PC-9 (cell line): ENCODE measurements at regions not wholly inside any gene's neighbourhood (a gene's known extent, or its start where the extent isn't known, plus 50 kb on each side); places are given as distances from the start of the nearest gene placed in this dataset.

Experiments
- EZH2 ChIP-seq: fragments of 200-600 bp; sonication (generic); IDR thresholded peaks from 2 replicates; pipeline ENCODE4 v1.8.0; 2017; ENCODE audit warnings: antibody characterized with exemption, low read depth
- TF ChIP-seq, protein P1 (sequence below): fragments of 200-600 bp; sonication (generic); conservative IDR thresholded peaks from 2 replicates; pipeline ENCODE4 v1.6.1; 2017; ENCODE audit warnings: mixed run types, antibody characterized with exemption, mild to moderate bottlenecking, moderate library complexity

DNA sequence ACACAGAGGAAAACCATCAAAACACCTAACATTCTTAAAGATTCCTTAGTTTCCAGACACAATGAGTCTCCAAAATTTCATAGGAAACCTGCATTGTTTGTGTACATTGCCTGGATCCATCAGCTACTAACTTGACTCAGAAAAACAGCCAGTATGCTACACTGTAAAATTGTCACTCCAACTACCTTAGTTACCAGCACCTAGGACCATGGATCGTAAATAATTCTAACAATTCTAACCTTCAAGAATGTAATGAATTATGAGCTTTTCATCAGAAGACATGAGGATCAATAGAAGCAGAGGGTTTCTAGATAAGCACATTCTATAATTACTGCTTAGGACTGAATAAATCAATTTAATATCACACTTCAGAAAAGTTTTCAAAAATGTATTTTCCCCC is 851.5 kb downstream of the SORCS1 start:
- TF ChIP-seq, protein P1, sequence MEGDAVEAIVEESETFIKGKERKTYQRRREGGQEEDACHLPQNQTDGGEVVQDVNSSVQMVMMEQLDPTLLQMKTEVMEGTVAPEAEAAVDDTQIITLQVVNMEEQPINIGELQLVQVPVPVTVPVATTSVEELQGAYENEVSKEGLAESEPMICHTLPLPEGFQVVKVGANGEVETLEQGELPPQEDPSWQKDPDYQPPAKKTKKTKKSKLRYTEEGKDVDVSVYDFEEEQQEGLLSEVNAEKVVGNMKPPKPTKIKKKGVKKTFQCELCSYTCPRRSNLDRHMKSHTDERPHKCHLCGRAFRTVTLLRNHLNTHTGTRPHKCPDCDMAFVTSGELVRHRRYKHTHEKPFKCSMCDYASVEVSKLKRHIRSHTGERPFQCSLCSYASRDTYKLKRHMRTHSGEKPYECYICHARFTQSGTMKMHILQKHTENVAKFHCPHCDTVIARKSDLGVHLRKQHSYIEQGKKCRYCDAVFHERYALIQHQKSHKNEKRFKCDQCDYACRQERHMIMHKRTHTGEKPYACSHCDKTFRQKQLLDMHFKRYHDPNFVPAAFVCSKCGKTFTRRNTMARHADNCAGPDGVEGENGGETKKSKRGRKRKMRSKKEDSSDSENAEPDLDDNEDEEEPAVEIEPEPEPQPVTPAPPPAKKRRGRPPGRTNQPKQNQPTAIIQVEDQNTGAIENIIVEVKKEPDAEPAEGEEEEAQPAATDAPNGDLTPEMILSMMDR: no peak
- no peak for TF ChIP-seq EZH2
